Activated CD4-positive, alpha-beta T cell treated with anti-CD3 and anti-CD28 coated beads, Interleukin-2, Interleukin-4, amounts not matched to agents 100 ng/mL and 50 ng/mL, durations not matched to agents 16 hours and 8 hours (primary cell): ENCODE measurements at regions not wholly inside any gene's neighbourhood (a gene's known extent, or its start where the extent isn't known, plus 50 kb on each side); places are given as distances from the start of the nearest gene placed in this dataset.
"Not testable (repeated sequence)": the region's sequence is repeated elsewhere in the genome, so short reads cannot be mapped to it uniquely, and the experiment has no call there.

ENCODE experiments used
- DNase-seq: peaks from one replicate; pipeline ENCODE4 v3.0.0-alpha.2; 2020; ENCODE audit warnings: low spot score

GRCh38 chr14:84087986-84088531 lies 1441.9 kb upstream of the FLRT2 start:
- DNase-seq = no peak

- no peak for DNase-seq
Observed at GRCh38 chr14:84090837-84091236, 1439.1 kb upstream of the FLRT2 start.

GRCh38 chr14:84095681-84096080 lies 1434.3 kb upstream of the FLRT2 start:
- no peak for DNase-seq

- no peak for DNase-seq
Observed at GRCh38 chr14:84098261-84098660, 1431.7 kb upstream of the FLRT2 start.

- not testable (repeated sequence) for DNase-seq
Observed at GRCh38 chr14:84099560-84099959, 1430.4 kb upstream of the FLRT2 start.

- no peak for DNase-seq
Observed at GRCh38 chr14:84107835-84108343, 1422.1 kb upstream of the FLRT2 start.

GRCh38 chr14:84108746-84109457 lies 1421.0 kb upstream of the FLRT2 start:
- DNase-seq = no peak

GRCh38 chr14:84112589-84112988 lies 1417.4 kb upstream of the FLRT2 start:
- DNase-seq = no peak

- DNase-seq = no peak
Observed at GRCh38 chr14:84125676-84126075, 1404.3 kb upstream of the FLRT2 start.

GRCh38 chr14:84127495-84127894 lies 1402.4 kb upstream of the FLRT2 start:
- DNase-seq = no peak

GRCh38 chr14:84128050-84128449 lies 1401.9 kb upstream of the FLRT2 start:
- no peak for DNase-seq

GRCh38 chr14:84129007-84129406 lies 1400.9 kb upstream of the FLRT2 start:
- no peak for DNase-seq

- DNase-seq = no peak
Observed at GRCh38 chr14:84129941-84130340, 1400.0 kb upstream of the FLRT2 start.

- DNase-seq = no peak
Observed at GRCh38 chr14:84131924-84132323, 1398.0 kb upstream of the FLRT2 start.

- no peak for DNase-seq
Observed at GRCh38 chr14:84144166-84144565, 1385.8 kb upstream of the FLRT2 start.

GRCh38 chr14:84152452-84152851 lies 1377.5 kb upstream of the FLRT2 start:
- DNase-seq = no peak

- no peak for DNase-seq
Observed at GRCh38 chr14:84162633-84163032, 1367.3 kb upstream of the FLRT2 start.

- no peak for DNase-seq
Observed at GRCh38 chr14:84167026-84167425, 1362.9 kb upstream of the FLRT2 start.

- DNase-seq = no peak
Observed at GRCh38 chr14:84180336-84180735, 1349.6 kb upstream of the FLRT2 start.

- no peak for DNase-seq
Observed at GRCh38 chr14:84181072-84181471, 1348.9 kb upstream of the FLRT2 start.

GRCh38 chr14:84195514-84195913 lies 1334.4 kb upstream of the FLRT2 start:
- DNase-seq = no peak

- no peak for DNase-seq
Observed at GRCh38 chr14:84197704-84198103, 1332.2 kb upstream of the FLRT2 start.

GRCh38 chr14:84202486-84202885 lies 1327.5 kb upstream of the FLRT2 start:
- DNase-seq = no peak

GRCh38 chr14:84203896-84204295 lies 1326.0 kb upstream of the FLRT2 start:
- no peak for DNase-seq
